ENCODE measurements at regions not wholly inside any gene's neighbourhood (a gene's known extent, or its start where the extent isn't known, plus 50 kb on each side); places are given as distances from the start of the nearest gene placed in this dataset.
"Not testable (repeated sequence)": the region's sequence is repeated elsewhere in the genome, so short reads cannot be mapped to it uniquely, and the experiment has no call there.

GRCh38 chr1:233722212-233722979, 108.5 kb downstream of the KCNK1 start:
- no peaks in the 10 kb centered on the region for H3K9me3 ChIP-seq (ENCODE audit: control insufficient read depth, low read length, poor library complexity, severe bottlenecking)

GRCh38 chr1:233723387-233723786, 109.5 kb downstream of the KCNK1 start:
- H3K27ac Mint-ChIP-seq = no peak overlapping the region
- DNase-seq = no peak
- peaks cover 18% of the 10 kb centered on the region for H3K27me3 Mint-ChIP-seq
- H3K9me3 ChIP-seq (ENCODE audit: control insufficient read depth, low read length, poor library complexity, severe bottlenecking) = no peaks in the 10 kb centered on the region
- no peaks in the 10 kb centered on the region for H3K4me1 Mint-ChIP-seq
- no peak overlapping the region for H3K4me3 Mint-ChIP-seq
- no peak for ATAC-seq
- H3K36me3 Mint-ChIP-seq (ENCODE audit: low read depth) = no peaks in the 10 kb centered on the region

More at GRCh38 chr1:233722212-233722979, 108.5 kb downstream of the KCNK1 start:
- Mint-ChIP-seq H3K4me1 (no peaks in the 10 kb centered on the region), H3K27me3 (peaks cover 18% of the 10 kb centered on the region), H3K27ac (no peak overlapping the region), H3K4me3 (no peak overlapping the region), H3K36me3 (ENCODE audit: low read depth) (no peaks in the 10 kb centered on the region)
- no peak for ATAC-seq
- no peak for DNase-seq

GRCh38 chr1:233724131-233724631, 110.3 kb downstream of the KCNK1 start:
- peaks cover 18% of the 10 kb centered on the region for H3K27me3 Mint-ChIP-seq
- not testable (repeated sequence) for DNase-seq; H3K4me1 Mint-ChIP-seq; H3K4me3 Mint-ChIP-seq; H3K36me3 Mint-ChIP-seq (ENCODE audit: low read depth); H3K9me3 ChIP-seq (ENCODE audit: control insufficient read depth, low read length, poor library complexity, severe bottlenecking); ATAC-seq; H3K27ac Mint-ChIP-seq

GRCh38 chr1:233725423-233725822, 111.5 kb downstream of the KCNK1 start:
- Mint-ChIP-seq H3K27me3 (peaks cover 18% of the 10 kb centered on the region), H3K27ac (no peak overlapping the region), H3K4me1 (no peaks in the 10 kb centered on the region), H3K36me3 (ENCODE audit: low read depth) (peaks cover 2% of the 10 kb centered on the region), H3K4me3 (no peak overlapping the region)
- no peaks in the 10 kb centered on the region for H3K9me3 ChIP-seq (ENCODE audit: control insufficient read depth, low read length, poor library complexity, severe bottlenecking)
- ATAC-seq (no peak), DNase-seq (no peak)

- Mint-ChIP-seq H3K4me1 (no peaks in the 10 kb centered on the region), H3K36me3 (ENCODE audit: low read depth) (peaks cover 2% of the 10 kb centered on the region), H3K27ac (no peak overlapping the region), H3K27me3 (no peaks in the 10 kb centered on the region), H3K4me3 (no peak overlapping the region)
- DNase-seq (no peak), ATAC-seq (no peak)
- H3K9me3 ChIP-seq (ENCODE audit: control insufficient read depth, low read length, poor library complexity, severe bottlenecking) = no peaks in the 10 kb centered on the region
These were observed 114.8 kb downstream of the KCNK1 start for GRCh38 chr1:233728721-233729120.

GRCh38 chr1:233730380-233730779, 116.5 kb downstream of the KCNK1 start:
- Mint-ChIP-seq H3K4me3 (no peak overlapping the region), H3K36me3 (ENCODE audit: low read depth) (peaks cover 2% of the 10 kb centered on the region), H3K4me1 (no peaks in the 10 kb centered on the region), H3K27me3 (no peaks in the 10 kb centered on the region), H3K27ac (no peak overlapping the region)
- H3K9me3 ChIP-seq (ENCODE audit: control insufficient read depth, low read length, poor library complexity, severe bottlenecking) = no peaks in the 10 kb centered on the region
- ATAC-seq = no peak
- DNase-seq = no peak

- no peaks in the 10 kb centered on the region for H3K9me3 ChIP-seq (ENCODE audit: control insufficient read depth, low read length, poor library complexity, severe bottlenecking)
- DNase-seq (no peak), ATAC-seq (no peak)
- H3K27ac Mint-ChIP-seq = no peak overlapping the region
- peaks cover 2% of the 10 kb centered on the region for H3K36me3 Mint-ChIP-seq (ENCODE audit: low read depth)
- H3K27me3 Mint-ChIP-seq = peaks cover 4% of the 10 kb centered on the region
- no peaks in the 10 kb centered on the region for H3K4me1 Mint-ChIP-seq
- no peak overlapping the region for H3K4me3 Mint-ChIP-seq
These were observed 116.9 kb downstream of the KCNK1 start for GRCh38 chr1:233730809-233731208.

GRCh38 chr1:233732206-233732605, 118.3 kb downstream of the KCNK1 start:
- no peak for DNase-seq
- H3K27me3 Mint-ChIP-seq = peaks cover 4% of the 10 kb centered on the region
- no peaks in the 10 kb centered on the region for H3K9me3 ChIP-seq (ENCODE audit: control insufficient read depth, low read length, poor library complexity, severe bottlenecking)
- peaks cover 2% of the 10 kb centered on the region for H3K36me3 Mint-ChIP-seq (ENCODE audit: low read depth)
- no peak for ATAC-seq
- H3K27ac Mint-ChIP-seq = no peak overlapping the region
- no peak overlapping the region for H3K4me3 Mint-ChIP-seq
- H3K4me1 Mint-ChIP-seq = no peaks in the 10 kb centered on the region

GRCh38 chr1:233734456-233734855, 120.5 kb downstream of the KCNK1 start:
- Mint-ChIP-seq H3K4me1 (no peaks in the 10 kb centered on the region), H3K4me3 (no peak overlapping the region), H3K27ac (no peak overlapping the region), H3K27me3 (peaks cover 4% of the 10 kb centered on the region), H3K36me3 (ENCODE audit: low read depth) (no peaks in the 10 kb centered on the region)
- H3K9me3 ChIP-seq (ENCODE audit: control insufficient read depth, low read length, poor library complexity, severe bottlenecking) = no peaks in the 10 kb centered on the region
- DNase-seq = no peak
- no peak for ATAC-seq

- Mint-ChIP-seq H3K4me3 (no peak overlapping the region), H3K36me3 (ENCODE audit: low read depth) (no peaks in the 10 kb centered on the region), H3K27me3 (peaks cover 4% of the 10 kb centered on the region), H3K27ac (no peak overlapping the region), H3K4me1 (no peaks in the 10 kb centered on the region)
- ATAC-seq = no peak
- no peak for DNase-seq
- H3K9me3 ChIP-seq (ENCODE audit: control insufficient read depth, low read length, poor library complexity, severe bottlenecking) = no peaks in the 10 kb centered on the region
These were observed 121.4 kb downstream of the KCNK1 start for GRCh38 chr1:233735331-233735730.

GRCh38 chr1:233735847-233736246, 121.9 kb downstream of the KCNK1 start:
- no peak for DNase-seq
- no peaks in the 10 kb centered on the region for H3K4me1 Mint-ChIP-seq
- no peak overlapping the region for H3K4me3 Mint-ChIP-seq
- H3K9me3 ChIP-seq (ENCODE audit: control insufficient read depth, low read length, poor library complexity, severe bottlenecking) = no peaks in the 10 kb centered on the region
- H3K27ac Mint-ChIP-seq = no peak overlapping the region
- no peaks in the 10 kb centered on the region for H3K36me3 Mint-ChIP-seq (ENCODE audit: low read depth)
- ATAC-seq = no peak
- H3K27me3 Mint-ChIP-seq = peaks cover 4% of the 10 kb centered on the region

GRCh38 chr1:233737341-233737740, 123.4 kb downstream of the KCNK1 start:
- DNase-seq = no peak
- Mint-ChIP-seq H3K4me1 (no peaks in the 10 kb centered on the region), H3K27ac (no peak overlapping the region), H3K4me3 (no peak overlapping the region), H3K36me3 (ENCODE audit: low read depth) (no peaks in the 10 kb centered on the region), H3K27me3 (peaks cover 4% of the 10 kb centered on the region)
- no peaks in the 10 kb centered on the region for H3K9me3 ChIP-seq (ENCODE audit: control insufficient read depth, low read length, poor library complexity, severe bottlenecking)
- no peak for ATAC-seq

GRCh38 chr1:233738396-233738795, 124.5 kb downstream of the KCNK1 start:
- DNase-seq = no peak
- Mint-ChIP-seq H3K27me3 (peaks cover 4% of the 10 kb centered on the region), H3K4me1 (no peaks in the 10 kb centered on the region)

GRCh38 chr1:233738850-233739249, 124.9 kb downstream of the KCNK1 start:
- DNase-seq = no peak
- peaks cover 9% of the 10 kb centered on the region for H3K27me3 Mint-ChIP-seq
- no peaks in the 10 kb centered on the region for H3K4me1 Mint-ChIP-seq
- no peak overlapping the region for H3K27ac Mint-ChIP-seq
- no peak overlapping the region for H3K4me3 Mint-ChIP-seq
- H3K36me3 Mint-ChIP-seq (ENCODE audit: low read depth) = no peaks in the 10 kb centered on the region
- no peak for ATAC-seq
- H3K9me3 ChIP-seq (ENCODE audit: control insufficient read depth, low read length, poor library complexity, severe bottlenecking) = no peaks in the 10 kb centered on the region

More at GRCh38 chr1:233738396-233738795, 124.5 kb downstream of the KCNK1 start:
- H3K27ac Mint-ChIP-seq = no peak overlapping the region
- H3K36me3 Mint-ChIP-seq (ENCODE audit: low read depth) = no peaks in the 10 kb centered on the region
- H3K9me3 ChIP-seq (ENCODE audit: control insufficient read depth, low read length, poor library complexity, severe bottlenecking) = no peaks in the 10 kb centered on the region
- no peak overlapping the region for H3K4me3 Mint-ChIP-seq
- ATAC-seq = no peak
